ENCODE measurements at regions not wholly inside any gene's neighbourhood (a gene's known extent, or its start where the extent isn't known, plus 50 kb on each side); places are given as distances from the start of the nearest gene placed in this dataset.

- DNase-seq (ENCODE audit: low read depth in 4 of 4, low spot score in 3 of 4), result no peak
Observed at GRCh38 chr1:57489358-57490036, 65.6 kb upstream of the DAB1 start.

GRCh38 chr1:57485643-57486042, 61.8 kb upstream of the DAB1 start:
- DNase-seq (ENCODE audit: low read depth in 4 of 4, low spot score in 3 of 4), result no peak

- no peak for DNase-seq (ENCODE audit: low read depth in 4 of 4, low spot score in 3 of 4)
Observed at GRCh38 chr1:57483954-57484353, 60.1 kb upstream of the DAB1 start.

GRCh38 chr1:57479471-57479870, 55.6 kb upstream of the DAB1 start:
- DNase-seq (ENCODE audit: low read depth in 4 of 4, low spot score in 3 of 4), result no peak

- no peak for DNase-seq (ENCODE audit: low read depth in 4 of 4, low spot score in 3 of 4)
Observed at GRCh38 chr1:57475366-57475765, 51.5 kb upstream of the DAB1 start.

- DNase-seq (ENCODE audit: low read depth in 4 of 4, low spot score in 3 of 4), result no peak
Observed at GRCh38 chr1:57474137-57474750, 50.4 kb upstream of the DAB1 start.

Measured in right renal pelvis (tissue), 4 donors.